NCI-H2227 (cell line): ENCODE measurements at regions not wholly inside any gene's neighbourhood (a gene's known extent, or its start where the extent isn't known, plus 50 kb on each side); places are given as distances from the start of the nearest gene placed in this dataset.
"Not testable (repeated sequence)": the region's sequence is repeated elsewhere in the genome, so short reads cannot be mapped to it uniquely, and the experiment has no call there.

Experiments used
- DNase-seq: peaks from one replicate; lab custom pipeline; 2025; ENCODE audit not compliant: unreplicated experiment; lab: John Stamatoyannopoulos, UW

DNA sequence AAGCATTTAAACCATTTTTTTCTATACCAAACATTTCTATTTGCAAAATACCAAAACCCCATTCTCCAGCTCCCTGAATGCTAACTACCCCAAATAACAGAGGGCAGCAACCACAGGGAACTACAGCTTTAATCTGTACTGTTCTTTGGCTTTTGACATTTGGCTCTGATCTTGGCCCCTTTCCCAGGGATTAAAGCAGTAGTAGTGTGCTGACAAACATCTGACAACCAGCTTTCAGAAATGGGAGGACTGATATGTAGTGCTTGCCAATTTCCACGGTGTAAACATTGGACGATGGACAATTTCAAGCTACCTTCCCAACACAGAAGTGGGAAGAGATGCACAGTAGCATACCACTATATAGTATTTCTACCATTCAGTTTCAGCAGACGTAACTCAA is 88.4 kb upstream of the TEAD1 start:
- no peak for DNase-seq

DNA sequence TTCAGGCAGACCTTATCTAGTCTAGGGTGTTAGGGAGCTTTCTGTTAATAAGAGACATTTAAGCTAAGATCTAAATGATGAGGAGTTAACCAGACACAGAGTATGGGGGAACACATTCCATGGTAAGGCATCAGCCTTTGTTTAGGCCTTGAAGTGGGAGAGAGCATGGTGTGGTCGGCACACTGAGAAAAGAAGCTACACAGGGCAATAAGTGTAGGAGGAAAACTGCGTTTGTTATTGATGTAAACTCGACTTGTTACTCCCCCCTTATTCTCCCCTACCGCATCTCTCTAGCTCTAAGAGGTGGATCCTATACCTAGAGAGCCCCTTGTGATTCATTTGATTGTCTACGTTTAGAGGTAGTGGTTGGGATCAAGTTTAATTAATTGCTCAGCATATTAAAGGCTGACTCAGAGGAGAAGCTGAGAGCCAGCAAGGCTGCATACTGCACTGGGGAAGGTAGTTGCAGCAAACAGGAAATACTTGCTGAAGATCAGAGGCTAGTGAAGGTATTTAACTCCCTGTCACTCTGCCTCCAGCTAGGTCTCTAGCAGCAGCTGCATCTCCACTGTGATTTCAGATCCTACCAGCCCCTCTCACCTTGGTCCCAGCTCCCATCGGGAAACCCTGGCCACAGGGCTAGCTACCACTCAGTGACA is 86.8 kb upstream of the TEAD1 start:
- peak; percentile 16 for DNase-seq

DNA sequence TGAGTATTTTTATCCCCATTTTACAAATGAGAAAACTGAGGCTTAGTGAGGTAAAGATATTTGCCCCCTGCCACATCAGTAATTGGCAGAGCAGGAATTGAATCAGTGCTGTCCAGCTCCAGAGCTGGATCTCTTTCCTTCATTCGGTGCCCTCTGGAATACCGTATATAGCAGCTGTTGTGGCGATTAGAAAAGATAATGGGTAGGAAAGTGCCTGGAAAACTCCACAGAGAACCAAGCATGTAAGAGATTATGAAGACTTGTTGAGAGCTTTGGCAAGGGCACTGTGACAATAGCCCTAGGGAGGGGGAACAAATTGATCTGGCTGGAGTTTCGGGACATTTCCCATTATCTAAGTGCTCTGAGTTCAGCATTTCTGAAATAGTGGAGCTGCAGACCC is 82.5 kb upstream of the TEAD1 start:
- no peak for DNase-seq

DNA sequence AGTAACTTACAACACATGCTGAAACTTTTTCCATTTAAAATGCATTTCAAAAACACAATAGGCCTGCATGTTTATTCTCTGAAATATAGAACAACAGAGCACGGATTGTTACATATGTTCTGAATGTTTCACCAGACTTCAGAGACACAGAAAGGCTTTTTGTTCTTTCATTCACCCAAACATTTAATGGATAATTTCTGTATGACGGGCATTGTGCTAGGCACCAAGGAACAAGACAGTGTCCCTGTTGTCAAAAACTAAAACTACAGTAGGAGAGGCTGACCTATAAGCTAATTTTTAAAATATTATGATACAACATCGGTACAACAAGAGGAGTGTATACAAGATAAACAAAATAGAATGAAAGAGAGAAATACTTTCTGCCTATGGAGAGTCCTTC is 81.9 kb upstream of the TEAD1 start:
- no peak for DNase-seq

DNA sequence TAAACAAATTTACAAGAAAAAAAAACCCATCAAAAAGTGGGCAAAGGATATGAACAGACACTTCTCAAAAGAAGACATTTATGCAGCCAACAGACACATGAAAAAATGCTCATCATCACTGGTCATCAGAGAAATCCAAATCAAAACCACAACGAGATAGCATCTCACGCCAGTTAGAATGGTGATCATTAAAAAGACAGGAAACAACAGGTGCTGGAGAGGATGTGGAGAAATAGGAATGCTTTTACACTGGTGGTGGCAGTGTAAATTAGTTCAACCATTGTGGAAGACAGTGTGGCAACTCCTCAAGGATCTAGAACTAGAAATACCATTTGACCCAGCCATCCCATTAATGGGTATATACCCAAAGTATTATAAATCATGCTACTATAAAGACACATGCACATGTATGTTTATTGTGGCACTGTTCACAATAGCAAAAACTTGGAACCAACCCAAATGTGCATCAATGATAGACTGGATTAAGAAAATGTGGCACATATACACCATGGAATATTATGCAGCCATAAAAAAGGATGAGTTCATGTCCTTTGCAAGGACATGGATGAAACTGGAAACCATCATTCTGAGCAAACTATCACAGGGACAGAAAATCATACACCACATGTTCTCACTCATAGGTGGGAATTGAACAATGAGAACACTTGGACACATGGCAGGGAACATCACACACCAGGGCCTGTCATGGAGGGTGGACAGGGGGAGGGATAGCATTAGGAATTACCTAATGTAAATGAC is 79.0 kb upstream of the TEAD1 start:
- not testable (repeated sequence) for DNase-seq

DNA sequence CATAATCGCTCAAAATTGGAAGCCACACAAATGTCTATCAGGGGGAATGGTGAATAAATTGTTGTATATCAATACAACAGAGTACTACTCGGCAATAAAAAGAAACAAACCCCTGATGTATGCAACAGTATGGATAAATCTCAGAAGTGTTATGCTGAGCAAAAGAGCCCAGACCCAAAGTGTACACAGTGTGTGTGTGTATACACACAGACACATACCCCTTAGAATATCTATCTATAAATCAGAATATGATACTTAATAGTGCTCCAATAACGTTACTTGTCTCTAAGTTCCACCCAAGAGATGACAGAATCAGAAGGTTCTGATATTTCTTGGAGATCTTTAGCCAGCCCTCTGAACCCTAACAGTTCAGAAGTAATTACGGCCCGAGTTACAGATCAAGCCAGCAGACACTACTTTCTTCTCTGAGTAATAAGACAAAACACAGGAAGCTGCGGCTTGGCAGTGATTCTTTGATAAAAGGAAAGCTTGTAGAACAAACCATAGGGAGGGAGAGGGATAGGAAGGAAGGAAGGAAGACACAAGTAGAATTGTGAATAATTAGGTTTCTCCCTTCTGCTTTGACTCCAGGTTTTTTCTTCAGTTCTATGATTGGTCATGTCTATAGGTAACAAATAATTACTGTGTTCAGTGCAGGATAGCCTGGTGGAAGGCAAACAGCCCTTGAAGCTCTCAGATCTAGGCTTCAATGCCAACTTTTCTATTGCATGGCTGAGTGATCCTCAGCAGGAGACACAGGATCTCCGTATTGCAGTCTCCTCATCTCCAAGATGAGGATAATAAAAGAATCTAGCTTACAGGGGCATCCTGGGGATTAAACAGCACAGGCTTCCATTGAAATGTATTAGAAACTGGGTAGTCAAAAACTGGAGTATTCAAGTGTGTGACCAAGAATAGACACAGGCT is 75.6 kb upstream of the TEAD1 start:
- no peak for DNase-seq

DNA sequence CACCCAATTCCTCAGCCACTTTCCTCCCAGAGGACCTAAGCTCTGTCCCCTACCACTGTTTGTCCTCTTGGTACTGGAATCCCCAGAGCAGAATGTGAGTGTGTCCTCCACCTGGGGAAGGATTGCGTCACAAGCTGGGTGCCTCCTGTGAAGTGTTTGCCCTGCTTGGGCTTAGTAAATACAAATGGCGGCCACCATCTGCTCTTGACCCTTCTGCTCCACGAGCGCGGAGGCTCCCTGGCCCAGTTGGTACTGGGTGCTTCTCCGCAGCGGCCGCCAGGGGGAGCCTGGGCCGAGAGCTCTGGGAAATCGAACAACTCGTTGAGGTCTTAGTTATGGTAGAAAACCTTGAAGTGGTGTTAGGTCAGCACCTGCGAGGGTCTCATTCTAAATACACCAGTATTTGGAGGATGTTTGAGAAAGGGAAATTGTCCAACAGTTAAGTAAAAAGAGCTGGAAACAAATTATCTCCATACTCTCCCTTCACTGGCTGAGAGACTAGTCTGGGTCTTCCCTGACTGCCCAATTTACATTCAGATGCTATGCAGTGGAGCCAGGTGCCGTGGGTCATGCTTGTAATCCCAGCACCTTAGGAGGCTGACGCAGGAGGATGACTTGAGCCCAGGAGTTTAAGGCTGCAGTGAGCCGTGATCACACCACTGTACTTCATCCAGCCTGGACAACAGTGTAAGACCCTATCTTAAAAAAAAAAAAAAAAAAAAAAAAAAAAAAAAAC is 74.6 kb upstream of the TEAD1 start:
- DNase-seq, result peak; percentile 50

DNA sequence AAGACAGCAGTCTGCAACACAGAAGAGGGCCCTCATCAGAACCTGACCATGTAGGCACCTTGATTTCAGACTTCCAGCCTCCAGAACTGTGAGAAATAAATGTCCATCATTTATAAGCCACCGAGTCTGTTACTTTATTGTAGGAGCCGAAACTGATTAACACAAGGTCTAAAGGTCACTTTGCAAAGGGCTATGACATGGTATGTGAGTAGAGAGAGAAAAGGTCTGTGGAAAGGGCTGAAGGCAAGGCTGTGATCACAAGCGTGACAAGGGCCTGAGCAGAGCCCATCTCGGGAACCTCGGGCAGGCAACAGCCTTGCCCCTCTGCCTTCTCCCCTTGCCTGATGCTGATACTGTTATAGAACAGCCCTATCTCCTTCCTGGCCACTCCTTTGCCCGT is 73.4 kb upstream of the TEAD1 start:
- DNase-seq, result no peak

DNA sequence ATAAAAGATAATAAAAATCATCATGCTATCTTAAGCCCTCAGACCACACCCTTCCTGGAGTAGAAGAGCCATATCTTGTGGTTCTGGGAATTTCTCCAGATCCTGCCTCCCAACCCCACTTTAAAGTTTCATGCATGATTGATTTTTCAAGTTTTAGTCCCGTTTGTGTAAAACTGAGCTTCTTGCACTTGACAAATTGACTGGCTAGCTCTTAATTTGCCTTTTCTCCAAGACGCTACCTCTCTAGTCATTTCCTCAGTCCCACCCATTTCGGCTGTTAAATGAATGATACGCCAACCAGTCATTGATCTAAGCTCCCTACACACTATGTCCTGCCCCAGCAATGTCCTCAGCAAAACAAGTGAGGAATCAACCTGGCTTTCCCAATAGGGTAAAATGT is 71.8 kb upstream of the TEAD1 start:
- DNase-seq, result no peak

DNA sequence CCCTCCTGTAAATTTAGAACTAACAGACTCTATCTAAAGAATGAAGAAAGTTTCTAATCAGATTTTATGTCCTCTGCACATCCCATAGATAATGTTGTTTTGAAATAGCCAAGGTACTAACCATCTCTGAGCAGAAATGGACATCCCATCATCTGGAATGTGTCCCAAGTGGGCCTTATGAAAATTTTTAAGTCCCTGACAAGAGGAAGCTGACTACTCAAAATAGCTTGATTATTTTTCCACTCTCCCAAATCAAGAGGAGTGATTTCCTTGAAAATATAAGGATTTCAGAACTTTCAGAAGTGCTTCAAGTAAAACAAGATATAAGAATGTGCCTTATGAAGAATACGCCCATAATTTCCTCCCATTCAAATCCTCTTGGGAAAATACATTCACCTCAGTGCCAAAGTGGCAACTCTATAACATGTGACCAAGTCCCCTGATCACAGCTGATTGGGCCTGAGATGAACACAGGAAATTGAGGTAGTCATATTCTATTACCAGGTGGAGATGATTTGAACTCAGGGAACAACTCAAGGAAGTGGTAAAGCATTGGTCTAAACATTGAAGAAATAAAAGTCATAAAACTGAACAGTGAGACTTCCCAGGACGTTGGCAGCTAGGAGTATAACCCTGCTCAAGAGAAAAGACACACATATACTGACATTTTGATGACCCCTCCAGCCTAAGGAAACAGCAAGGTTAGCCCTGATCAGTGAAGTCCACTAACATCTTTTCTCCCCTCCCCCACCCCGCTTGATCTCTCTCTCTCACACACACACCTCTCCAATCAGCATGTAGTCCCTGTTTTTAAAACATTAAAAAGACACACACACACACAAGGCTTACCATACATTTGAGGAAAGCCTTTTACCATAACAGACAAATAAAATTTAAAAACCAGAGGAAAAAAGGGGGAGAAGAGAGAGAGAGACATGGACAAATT is 70.8 kb upstream of the TEAD1 start:
- DNase-seq, result no peak

DNA sequence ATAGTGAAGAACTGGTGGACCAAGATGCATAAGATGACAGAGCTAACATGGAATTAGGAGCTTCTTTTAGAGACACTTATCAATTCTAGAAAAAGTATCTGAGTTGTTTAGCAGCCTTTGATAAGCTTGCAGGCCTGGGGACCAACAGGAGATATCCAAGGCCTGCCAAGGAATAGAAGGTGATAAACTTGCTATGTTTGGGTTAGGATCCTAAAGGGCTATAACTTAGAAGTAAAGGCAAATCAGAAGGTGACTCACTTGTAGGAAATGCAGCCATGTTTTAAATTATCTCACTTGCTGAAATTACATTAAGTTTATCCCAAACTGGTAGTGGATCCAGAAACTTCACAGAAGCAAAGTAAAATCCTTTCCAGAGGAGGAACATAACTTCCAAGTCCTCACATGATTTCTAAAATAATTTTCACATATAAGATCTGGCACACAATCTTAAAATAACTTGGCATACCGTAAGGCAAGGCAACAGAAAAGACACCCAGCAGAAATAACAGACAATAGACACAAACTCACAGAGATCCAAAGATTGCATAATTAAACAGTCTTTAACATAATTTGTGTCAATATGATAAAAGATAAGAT is 69.6 kb upstream of the TEAD1 start:
- no peak for DNase-seq

DNA sequence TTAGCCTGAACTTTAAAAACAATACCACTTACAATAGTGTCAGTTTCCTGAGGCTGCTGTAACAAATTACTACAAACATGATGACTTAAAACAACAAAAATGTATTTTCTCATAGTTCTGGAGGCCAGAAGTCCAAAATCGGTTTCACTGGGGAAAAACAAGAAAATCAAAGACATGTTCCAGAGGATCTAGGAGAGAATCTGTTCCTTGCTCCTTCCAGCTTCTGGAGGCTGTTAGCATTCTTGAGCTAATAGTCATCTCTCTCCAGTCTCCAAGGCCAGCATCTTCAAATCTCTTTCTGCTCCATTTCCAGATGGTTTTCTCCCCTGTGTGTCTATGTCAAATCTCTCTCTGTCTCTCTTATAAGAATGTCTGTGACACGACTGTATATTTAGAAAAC is 67.6 kb upstream of the TEAD1 start:
- DNase-seq, result no peak

DNA sequence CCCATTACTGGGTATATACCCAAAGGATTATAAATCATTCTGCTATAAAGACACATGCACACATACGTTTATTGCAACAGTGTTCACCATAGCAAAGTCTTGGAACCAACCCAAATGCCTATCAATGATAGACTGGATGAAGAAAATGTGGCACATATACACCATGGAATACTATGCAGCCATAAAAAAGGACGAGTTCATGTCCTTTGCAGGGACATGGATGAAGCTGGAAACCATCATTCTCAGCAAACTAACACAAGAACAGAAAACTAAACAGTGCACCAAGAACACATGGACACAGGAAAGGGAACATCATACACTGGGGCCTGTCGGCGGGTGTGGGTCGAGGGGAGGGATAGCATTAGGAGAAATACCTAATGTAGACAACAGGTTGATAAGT is 65.5 kb upstream of the TEAD1 start:
- not testable (repeated sequence) for DNase-seq

DNA sequence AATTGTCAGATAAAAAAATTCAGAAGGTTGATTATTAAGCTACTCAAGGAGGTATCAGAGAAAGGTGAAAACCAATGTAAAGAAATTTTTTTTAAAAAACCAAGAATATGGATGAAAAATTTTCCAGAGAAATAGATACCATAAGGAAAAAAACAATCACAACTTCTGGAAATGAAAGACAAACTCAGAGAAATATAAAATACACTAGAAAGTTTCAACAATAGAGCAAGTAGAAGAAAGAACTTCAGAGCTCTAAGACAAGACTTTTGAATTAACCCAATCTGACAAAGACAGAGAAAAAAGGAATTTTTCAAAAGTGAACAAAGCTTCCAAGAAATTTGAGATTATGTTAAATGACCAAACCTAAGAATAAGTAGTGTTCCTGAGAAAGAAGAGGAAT is 62.9 kb upstream of the TEAD1 start:
- DNase-seq, result no peak

DNA sequence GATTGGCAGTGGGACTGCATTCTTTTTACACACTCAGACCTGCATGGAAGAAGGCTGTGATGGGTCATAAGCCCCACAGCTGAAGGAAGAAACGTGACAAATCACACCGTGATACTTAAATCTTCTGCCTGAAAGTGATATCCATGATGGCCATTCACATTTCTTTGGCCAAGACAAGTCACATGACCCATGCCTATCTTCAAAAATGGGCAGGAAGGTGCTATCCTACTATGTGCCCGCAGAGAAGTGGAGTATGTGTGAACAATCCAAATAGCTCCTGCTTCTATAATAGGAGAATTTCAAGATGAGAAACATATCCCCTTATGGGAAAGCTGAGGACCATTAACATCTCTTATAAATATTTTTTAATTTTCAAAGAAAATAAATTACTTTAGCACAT is 56.6 kb upstream of the TEAD1 start:
- DNase-seq, result no peak

DNA sequence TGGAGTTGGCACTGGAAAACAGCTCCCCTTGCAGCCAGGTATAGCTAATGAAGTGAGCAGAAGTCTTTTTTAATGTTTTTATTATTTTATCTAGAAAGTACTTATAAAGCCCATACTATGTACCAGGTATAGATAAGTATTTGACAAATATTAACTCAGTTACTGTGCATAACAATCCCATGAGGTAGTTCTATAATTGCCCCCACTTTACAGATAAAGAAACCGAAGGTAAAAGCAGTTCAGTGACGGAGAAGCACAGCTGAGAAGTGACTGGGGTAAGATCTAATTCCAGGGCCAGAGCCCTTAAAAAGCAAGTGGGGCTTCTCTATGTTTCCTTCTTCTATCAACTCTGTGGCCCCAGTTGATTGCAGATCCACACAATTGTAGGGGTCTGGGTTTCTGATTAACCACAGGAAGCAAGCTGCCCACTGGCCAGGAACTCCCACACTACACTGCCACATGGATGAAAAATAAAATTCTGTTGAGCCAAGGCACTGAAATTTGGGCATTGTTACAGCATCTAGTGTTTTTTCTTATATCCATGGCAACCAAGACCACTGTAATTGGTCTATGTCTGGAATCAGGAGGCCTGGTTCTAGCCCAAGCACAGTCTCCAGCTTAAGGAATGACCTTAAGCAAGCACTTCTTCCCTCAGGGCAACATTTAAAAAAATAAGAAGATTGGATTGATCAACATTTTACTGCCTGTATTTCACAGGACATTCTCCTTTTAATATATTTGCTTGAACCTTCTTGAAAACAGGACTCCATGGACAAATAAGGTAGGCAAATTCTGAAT is 55.3 kb upstream of the TEAD1 start:
- DNase-seq, result no peak

DNA sequence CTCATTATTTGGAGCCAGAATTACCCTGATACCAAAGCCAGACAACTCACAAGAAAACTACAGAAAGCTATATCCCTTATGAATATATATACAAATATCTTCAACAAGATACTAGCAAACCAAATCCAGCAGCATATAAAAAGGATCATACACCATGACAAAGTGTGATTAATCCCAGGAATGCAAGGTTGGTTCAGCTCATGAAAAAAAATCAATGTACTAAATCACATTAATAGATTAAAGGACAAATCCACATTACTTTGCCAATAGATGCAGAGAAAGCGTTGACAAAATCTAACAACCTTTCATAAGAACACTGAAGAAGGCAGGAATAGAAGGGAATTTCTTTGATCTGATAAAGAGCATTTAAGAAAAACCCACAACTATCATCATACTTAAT is 50.4 kb upstream of the TEAD1 start:
- no peak for DNase-seq
